WI38 (cell line): ENCODE measurements at regions not wholly inside any gene's neighbourhood (a gene's known extent, or its start where the extent isn't known, plus 50 kb on each side); places are given as distances from the start of the nearest gene placed in this dataset.

Experiments
- H3K4me3 ChIP-seq: 2 replicates; pipeline ENCODE4 v1.5.1; 2011; ENCODE audit warnings: low read depth, mild to moderate bottlenecking, control low read depth, low read length
- CTCF ChIP-seq: IDR thresholded peaks from 2 replicates; pipeline ENCODE4 v1.5.1; 2012; ENCODE audit warnings: low read depth, mild to moderate bottlenecking, control low read depth, low read length

- no peak overlapping the region for H3K4me3 ChIP-seq
- TF ChIP-seq CTCF = no peak
These were observed 179.9 kb downstream of the DTHD1 start for GRCh38 chr4:36461344-36461743.

DNA sequence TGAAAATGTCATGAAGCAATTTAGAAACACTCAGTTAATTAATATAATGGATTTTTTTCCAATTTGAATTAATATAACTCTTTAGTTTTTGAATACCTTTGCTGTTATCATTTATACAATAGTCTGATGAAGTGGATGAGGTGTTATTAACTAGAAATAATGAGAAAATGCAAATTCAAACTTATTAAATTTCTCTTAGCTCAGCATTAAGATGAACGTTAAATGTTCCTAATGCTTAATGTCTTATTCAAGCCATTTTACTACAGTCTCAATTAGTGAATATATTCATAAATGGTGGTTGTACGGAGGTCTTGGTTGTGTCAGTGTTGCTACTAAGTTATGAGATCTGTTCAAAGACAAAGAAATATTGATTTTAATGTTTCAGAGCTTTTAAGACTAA is 186.3 kb downstream of the DTHD1 start:
- H3K4me3 ChIP-seq = no peak overlapping the region
- no peak for TF ChIP-seq CTCF

- no peak for TF ChIP-seq CTCF
- H3K4me3 ChIP-seq = no peak overlapping the region
These were observed 190.5 kb downstream of the DTHD1 start for GRCh38 chr4:36471903-36472302.

GRCh38 chr4:36476135-36476534 is 194.7 kb downstream of the DTHD1 start:
- H3K4me3 ChIP-seq = no peak overlapping the region
- no peak for TF ChIP-seq CTCF

DNA sequence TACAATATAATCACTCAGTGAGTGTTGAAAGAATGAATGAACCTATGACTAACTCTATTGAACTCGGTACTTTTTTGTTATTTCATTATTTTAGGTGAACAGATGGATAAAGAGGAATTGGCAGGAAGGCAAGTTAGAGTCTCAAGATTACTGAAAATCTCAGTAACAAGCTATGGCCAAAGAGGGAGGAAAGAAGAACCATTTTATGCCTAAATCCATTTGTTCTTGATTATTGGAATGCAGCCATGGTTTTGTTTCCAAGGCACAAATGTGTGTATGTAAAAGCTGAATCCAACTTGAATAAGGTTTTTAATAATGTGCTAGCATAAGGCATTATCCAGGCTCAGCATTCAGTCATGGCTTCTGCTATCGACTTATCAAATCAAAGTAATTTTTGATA is 196.4 kb downstream of the DTHD1 start:
- H3K4me3 ChIP-seq = no peak overlapping the region
- no peak for TF ChIP-seq CTCF

- no peak for TF ChIP-seq CTCF
- no peak overlapping the region for H3K4me3 ChIP-seq
These were observed 204.5 kb downstream of the DTHD1 start for GRCh38 chr4:36485885-36486284.

- no peak for TF ChIP-seq CTCF
- H3K4me3 ChIP-seq = no peak overlapping the region
These were observed 208.4 kb downstream of the DTHD1 start for GRCh38 chr4:36489798-36490197.
